Parathyroid adenoma (tissue), 2 donors: ENCODE measurements at regions not wholly inside any gene's neighbourhood (a gene's known extent, or its start where the extent isn't known, plus 50 kb on each side); places are given as distances from the start of the nearest gene placed in this dataset.

Experiments used
- H2AFZ ChIP-seq: fragments of 300-600 bp; sonication (generic); one replicate; pipeline ENCODE4 v1.7.0; 2017; ENCODE audit warnings: antibody characterized with exemption, mild to moderate bottlenecking
- H3K27ac ChIP-seq: fragments of 300-600 bp; sonication (generic); one replicate; pipeline ENCODE4 v1.7.0; 2017
- H3K27me3 ChIP-seq: fragments of 300-600 bp; sonication (generic); one replicate; pipeline ENCODE4 v1.7.0; 2017; ENCODE audit warnings: low read length; ENCODE audit not compliant: control insufficient read depth, insufficient read depth
- H3K36me3 ChIP-seq: fragments of 300-600 bp; sonication (generic); one replicate; pipeline ENCODE4 v1.7.0; 2017; ENCODE audit warnings: low read length; ENCODE audit not compliant: control insufficient read depth, insufficient read depth
- H3K4me1 ChIP-seq: fragments of 300-600 bp; sonication (generic); one replicate; pipeline ENCODE4 v1.7.0; 2017; ENCODE audit warnings: control low read depth
- H3K4me2 ChIP-seq: fragments of 300-600 bp; sonication (generic); one replicate; pipeline ENCODE4 v1.7.0; 2017; ENCODE audit warnings: low read length
- H3K4me3 ChIP-seq: fragments of 300-600 bp; sonication (generic); one replicate; pipeline ENCODE4 v1.7.0; 2017; ENCODE audit warnings: low read depth, low read length
- H3K79me2 ChIP-seq: fragments of 300-600 bp; sonication (generic); one replicate; pipeline ENCODE4 v1.7.0; 2017; ENCODE audit warnings: control low read depth
- H3K9ac ChIP-seq: fragments of 300-600 bp; sonication (generic); one replicate; pipeline ENCODE4 v1.7.0; 2017; ENCODE audit warnings: mild to moderate bottlenecking
- H3K9me3 ChIP-seq: fragments of 300-600 bp; sonication (generic); one replicate; pipeline ENCODE4 v1.7.0; 2017; ENCODE audit warnings: low read length; ENCODE audit not compliant: control insufficient read depth
- CTCF ChIP-seq: fragments of 300-600 bp; sonication (generic); IDR thresholded peaks from one replicate; pipeline ENCODE4 v1.7.0; 2017; ENCODE audit warnings: antibody characterized with exemption, mild to moderate bottlenecking
- donor health status: primary hyperparathyroidism.

GRCh38 chr10:126854726-126855495 is 50.3 kb upstream of the DOCK1 start:
- Histone ChIP-seq H3K9ac (no peak overlapping the region), H3K27ac (no peak overlapping the region), H3K36me3 (no peaks in the 10 kb centered on the region), H3K79me2 (no peaks in the 10 kb centered on the region), H3K4me1 (no peaks in the 10 kb centered on the region), H3K4me3 (no peak overlapping the region), H2AFZ (no peak overlapping the region), H3K9me3 (no peaks in the 10 kb centered on the region), H3K4me2 (no peak overlapping the region), H3K27me3 (no peaks in the 10 kb centered on the region)
- no peak for TF ChIP-seq CTCF
